CD4-positive, alpha-beta T cell treated with Interleukin-21 for 1 hour (primary cell): ENCODE measurements at regions not wholly inside any gene's neighbourhood (a gene's known extent, or its start where the extent isn't known, plus 50 kb on each side); places are given as distances from the start of the nearest gene placed in this dataset.

ENCODE experiments used
- DNase-seq: peaks from one replicate; pipeline ENCODE4 v3.0.0-alpha.2; 2020

DNA sequence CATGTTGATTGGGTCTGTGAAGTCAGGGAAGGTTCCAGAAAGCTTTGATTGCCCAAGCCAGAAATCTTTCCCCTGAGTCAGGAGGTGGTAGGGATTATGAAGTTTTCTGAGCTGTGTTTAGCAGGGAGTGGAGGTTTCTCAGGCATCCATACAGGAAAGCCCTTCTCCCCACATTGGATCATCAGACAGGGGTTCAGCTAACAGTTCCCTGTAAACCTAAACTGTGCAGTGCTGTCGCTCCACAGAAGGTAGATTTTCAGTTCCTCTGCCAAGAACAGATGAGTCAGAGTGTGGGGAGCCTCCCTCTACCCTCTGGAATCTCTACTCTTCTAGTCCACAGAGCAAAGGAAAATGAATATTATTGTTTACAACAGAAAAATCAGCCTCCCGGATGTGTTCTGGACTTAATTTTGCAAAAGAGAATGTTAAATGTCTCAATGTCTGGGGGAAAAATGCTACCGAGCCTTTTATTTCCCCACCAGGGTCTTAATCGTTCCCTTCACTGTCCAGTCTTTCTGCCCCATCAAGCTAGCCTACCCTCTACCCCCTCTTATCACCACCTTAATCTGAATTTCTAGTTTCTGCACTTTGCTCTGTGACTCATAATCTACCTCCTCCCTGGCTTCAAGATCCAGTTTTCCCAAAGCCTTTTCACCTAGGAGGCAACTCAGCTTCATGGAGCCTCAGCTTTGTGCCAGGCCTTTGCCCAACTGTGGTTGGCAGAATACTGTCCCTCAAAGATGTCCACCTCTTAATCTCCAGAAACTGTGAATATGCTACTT is 355.6 kb downstream of the PRDM2 start:
- no peak for DNase-seq

DNA sequence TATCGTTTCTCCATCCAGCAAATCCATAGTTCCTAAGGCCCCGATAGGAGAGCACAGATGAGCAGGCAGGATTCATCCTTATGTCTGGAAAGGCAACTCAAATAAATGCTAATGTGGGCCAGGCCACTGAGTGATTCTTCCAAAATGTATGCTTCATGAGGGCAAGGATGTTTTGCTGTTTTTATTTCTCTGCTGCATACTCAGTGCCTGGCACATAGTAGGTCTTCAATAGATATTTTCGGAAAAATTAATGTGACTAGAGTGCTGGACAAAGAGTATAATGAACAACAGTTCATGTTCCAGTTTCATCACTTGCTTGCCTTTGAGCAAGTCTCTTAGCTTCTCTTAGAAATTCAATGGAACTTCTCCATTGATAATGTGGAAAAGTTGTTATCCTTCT is 357.7 kb downstream of the PRDM2 start:
- no peak for DNase-seq

DNA sequence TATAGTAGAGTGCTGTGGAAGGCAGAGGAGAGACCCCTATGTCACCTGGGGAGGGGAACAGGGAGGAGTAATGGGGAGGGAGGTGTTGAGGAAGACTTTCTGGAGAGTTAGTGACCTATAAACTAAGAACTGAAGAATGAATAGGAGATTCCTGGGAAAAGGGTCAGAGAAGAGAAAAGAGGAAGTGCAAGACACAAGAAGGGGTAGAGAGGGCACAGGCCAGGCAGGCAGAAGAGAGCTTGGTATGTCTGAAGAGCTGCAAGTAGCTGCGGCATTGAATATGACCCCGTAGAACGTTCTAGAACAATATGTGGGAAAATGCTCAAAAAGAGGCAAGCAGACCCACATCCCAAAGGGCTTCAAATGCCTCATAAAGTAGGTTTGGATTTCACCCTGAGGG is 361.2 kb downstream of the PRDM2 start:
- DNase-seq = no peak

DNA sequence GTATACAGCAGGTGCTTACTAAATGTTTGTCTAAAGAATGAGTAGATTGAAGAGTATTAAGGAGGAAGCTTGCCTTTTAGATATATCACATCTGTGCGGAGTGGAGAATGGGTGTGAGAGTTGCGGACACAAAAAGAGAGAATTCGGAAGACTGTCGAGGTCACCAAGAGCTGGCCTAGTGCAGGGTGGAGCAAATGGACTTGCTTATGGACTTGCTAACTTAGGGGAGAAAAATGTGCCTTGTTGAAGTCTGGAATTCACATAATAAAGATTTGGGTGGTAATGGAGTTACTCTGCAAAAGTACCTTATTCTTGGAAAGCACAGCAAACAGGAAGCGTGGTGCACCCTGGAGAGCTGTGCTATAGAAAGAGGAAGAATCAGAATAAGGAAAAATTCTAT is 361.7 kb downstream of the PRDM2 start:
- no peak for DNase-seq

DNA sequence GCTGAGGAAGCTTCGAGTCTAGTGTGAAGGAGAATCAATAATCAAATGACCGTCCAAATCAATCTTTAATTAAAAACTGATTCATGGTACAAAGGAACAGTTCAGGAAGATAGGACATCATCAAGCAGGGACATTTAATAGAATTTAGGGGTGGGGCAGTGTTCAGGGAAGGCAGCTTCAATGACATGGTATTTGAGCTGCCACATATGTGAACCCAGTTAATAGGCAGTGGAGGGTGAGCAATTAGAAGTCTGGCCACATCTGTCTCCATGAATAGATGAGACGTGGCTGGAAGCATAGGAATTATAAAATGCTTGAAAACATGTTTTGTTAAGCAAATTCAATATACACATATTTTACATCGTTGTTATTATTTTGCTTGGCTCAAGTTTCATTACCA is 362.7 kb downstream of the PRDM2 start:
- DNase-seq = no peak

DNA sequence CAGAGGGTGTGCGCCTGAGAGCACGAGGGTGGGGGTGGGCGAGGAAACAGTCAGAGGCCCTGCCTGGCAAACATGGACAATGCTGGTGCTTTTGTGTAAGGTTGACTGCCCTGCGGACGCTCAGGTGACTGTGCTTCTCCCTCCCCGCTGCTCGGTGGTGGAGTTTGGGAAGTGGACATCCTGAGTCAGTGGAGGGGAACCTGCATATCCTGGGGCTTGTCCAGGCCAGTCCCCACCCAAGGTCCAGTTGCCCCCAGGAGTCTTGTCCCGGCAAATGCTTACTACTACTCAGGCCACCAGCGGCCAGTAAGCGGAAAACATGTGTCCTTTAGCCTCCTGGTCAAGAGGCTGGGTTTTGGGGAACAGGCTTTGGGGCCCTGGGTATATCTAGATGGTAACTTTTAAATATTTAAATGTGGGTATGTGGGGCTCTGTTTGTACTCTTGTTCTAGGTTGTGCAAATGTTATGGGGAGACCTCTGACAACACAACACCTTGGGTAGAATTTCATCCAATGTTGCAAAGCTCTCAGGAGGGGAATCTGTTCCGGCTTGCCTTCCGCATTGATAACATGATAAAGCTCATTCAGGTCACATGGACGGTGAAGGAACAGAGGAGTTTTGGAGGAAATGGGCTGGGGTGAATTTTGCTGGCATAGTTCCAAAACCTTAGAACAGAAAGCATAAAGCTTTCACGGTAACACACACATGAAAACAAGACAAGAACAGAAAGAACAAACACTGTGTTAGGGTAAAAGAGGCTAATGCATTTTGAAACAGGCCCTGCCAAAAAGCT is 364.9 kb downstream of the PRDM2 start:
- no peak for DNase-seq

DNA sequence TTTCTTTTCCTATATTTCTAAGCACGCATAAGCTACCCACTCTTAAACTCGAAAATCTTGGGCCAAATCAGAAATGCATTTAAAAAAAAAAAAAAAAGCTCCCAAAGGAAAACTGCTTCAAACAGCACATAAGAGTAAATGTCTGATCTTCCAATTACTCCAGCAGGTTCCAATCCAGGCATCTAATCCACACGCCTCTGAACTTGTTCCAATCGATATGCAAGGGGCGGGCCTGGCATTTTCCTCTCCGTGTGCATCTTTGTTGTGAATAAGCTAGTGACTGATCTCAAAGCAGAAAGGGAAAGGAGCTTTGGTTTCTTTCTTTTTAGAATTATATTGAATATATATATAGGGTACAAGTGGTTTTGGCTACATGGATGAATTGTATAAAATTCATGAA is 365.5 kb downstream of the PRDM2 start:
- no peak for DNase-seq

DNA sequence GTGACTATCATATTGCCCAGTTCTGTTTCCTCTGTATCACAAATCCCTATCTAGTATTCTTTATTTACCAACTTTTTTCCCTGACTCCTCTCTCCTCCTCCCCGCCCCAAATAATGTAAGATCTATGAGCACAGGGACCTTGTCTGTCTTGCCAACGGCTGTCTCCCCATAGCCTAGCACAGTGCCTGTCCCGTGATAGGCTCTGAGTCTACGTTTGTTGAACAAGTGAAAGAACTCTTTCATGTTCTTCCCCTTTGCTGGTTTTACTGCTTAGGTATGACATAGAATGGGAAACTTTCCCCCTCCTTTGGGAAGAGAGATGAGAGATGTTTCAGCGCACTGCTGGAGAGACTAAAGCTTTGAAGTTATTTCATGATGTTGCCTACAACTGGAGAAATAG is 367.0 kb downstream of the PRDM2 start:
- DNase-seq = no peak

DNA sequence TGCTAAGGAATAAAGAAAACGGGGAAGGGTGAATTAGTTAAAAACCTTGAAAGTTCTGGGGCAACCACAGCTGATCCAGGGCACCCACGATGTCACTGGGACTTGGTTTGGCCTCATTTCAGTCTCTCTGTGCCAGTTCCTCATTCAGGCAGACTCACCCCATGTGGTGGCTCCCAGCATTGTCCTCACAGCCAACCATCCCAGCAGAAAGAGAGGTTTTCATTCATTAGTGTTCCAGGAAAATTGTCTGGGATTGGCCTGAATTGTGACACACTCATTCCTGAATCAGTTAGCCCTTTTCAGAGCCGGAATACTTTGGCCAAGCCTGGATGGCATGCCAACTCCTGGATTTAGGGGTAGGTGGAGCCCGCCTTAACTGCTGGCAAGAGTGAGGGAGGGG is 367.7 kb downstream of the PRDM2 start:
- DNase-seq = no peak

DNA sequence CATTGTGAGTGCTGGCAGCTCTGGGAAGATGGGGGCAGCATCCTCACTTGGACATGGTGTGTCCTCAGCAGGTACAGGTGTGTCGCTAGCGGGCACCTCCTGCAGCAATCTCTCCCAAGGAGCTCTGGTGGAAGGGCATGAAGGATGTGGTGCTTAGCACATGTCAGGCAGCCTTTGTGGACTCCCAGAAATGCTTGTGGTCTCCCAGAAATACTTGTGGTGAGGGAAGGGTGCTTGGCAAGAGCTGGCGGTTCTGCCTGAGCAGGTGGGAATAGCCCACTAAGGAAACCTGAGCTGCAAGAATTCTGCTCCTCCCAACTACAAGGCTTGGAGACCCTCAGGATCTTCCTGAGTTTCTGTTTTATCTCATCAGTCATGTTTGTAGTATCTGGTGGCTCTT is 371.6 kb downstream of the PRDM2 start:
- no peak for DNase-seq

DNA sequence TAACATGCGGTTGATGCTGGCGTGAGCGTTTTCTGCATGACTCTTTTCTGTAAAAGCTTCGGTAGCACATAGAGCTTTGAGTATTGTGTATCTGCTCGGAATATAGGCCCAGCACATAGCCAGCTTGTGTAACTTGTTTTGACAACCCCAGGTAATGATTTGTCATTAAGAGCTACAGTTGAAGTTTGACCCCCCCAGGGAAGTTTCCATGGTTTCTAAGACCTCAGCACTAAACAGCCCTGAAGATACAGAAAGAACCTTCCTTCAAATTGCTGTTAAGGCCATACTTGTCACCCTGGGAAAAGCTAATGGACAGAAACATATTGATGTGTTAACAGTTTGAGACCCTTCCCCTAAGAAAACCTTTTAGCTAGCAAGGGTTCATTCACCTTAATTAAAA is 380.7 kb downstream of the PRDM2 start:
- DNase-seq = no peak

DNA sequence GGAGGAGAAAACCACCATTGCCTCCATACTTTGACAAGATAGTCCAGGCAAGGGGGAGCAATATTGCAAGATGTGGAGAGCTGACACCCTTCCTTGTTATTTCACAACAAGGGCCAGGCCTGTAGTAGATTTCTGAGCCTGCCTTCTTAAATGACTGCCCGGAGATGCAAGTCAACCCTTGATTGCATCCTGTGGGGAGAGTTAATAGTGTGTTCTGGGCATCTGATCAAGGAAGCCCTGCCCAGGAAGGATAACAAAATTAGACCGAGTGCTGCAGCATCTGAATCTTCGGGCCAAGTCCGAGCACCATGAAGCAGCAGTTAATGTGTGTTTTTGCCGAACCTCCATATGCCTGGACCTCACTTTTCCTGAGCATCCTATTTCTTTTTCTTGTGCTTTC is 382.3 kb downstream of the PRDM2 start:
- no peak for DNase-seq

DNA sequence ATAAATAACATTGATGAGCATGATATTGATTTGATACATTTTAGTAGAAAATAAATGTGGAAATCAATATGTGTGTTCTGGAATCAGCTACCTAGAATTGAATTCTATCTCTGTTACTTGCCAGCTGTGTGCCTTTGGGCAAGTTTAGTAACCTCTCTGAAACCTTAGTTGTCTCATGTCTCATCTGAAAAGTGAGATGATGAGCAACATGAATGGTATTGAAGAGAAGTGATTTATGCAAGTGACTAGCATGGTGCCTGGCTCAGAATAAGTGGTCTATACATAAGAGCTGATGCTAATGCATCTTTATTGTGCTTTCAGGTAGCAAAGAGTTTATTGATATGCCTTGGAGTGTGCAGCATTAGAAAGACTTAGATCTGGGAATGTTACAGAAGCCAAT is 383.3 kb downstream of the PRDM2 start:
- no peak for DNase-seq

DNA sequence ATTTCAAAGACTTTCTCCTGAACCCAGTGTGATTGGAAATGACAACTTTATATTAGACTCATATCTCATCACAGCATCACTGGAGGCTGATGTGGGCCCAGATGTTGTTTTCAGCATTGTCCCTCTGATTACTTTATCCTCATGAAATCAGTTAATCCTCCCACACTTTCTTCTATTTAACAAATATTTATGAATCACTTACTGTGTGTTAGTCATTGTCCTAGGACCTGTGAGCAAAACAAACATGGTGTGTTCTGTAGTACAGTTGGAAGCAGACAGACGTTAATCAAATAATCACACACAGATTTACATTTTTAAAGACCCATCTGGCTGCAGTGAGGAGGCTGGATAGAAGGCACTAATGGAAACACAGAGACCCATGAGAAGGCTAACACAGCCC is 383.7 kb downstream of the PRDM2 start:
- no peak for DNase-seq

DNA sequence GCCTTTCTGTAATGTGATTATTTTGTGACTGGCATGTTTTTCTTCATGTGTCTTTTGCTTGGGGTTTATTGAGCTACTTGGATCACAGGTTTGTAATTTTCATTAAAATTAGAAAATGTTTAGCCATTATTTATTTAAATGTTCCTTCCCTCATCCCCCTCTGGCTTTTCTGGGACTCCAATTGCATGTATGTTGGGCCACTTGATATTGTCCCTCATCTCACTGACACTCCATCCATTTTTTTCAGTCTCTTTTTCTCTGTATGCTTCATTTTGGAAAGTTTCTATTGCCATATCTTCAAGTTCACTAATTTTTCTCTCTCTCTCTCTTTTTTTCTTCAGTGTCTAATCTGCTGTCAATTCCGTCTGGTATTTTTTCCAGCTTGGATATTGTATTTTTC is 390.1 kb downstream of the PRDM2 start:
- DNase-seq = no peak

DNA sequence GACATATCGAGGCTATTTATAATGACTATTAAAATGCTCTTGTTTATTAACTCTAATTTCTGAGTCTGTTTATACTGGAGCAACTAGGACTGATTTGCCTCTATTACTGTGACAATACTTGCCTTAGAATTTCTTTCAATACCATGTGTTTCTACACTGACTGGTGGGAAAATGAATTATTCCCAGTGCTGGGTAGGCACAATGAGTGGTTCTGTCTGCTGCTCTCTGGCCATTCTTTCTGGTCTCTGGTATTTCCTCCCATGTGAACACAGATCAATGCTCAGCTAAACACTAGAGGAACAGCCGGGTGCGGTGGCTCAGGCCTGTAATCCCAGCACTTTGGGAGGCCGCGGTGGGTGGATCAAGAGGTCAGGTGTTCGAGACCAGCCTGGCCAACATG is 390.5 kb downstream of the PRDM2 start:
- no peak for DNase-seq

DNA sequence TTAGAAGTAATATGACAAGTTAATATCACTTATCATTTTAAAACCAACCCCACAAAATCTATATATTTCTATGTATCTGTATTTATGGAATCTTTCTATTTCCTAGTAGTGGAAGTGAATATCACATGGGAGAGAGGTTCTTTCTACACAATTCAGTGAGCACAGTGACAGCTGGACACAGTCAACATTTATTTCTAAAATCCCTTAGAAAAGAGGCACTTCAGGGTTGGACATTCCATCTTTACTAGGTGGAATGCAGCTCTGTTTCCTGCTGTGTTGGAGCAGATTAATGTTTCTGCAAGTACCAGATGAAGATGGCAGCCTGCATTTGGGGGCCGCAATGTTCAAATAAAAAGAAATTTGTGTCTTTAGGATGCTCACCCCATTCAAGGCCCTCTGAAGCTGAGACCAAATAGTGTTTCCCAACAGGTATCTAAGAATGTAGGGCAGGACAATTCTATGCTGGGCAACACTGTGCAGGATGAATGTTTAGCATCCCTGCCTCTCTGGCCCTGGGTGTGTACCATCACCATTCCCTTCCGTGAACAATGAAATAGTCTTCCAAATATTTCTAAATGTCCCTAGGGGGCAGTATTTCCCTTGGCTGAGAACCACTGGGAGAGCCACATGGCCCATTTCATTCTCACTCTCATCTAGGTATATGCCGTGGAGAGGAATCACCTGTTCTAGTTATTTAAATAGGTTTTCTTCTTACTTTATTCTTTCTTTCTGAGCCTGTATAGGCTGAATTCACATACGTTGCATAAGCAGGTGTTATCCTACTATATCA is 394.8 kb downstream of the PRDM2 start:
- DNase-seq = no peak

DNA sequence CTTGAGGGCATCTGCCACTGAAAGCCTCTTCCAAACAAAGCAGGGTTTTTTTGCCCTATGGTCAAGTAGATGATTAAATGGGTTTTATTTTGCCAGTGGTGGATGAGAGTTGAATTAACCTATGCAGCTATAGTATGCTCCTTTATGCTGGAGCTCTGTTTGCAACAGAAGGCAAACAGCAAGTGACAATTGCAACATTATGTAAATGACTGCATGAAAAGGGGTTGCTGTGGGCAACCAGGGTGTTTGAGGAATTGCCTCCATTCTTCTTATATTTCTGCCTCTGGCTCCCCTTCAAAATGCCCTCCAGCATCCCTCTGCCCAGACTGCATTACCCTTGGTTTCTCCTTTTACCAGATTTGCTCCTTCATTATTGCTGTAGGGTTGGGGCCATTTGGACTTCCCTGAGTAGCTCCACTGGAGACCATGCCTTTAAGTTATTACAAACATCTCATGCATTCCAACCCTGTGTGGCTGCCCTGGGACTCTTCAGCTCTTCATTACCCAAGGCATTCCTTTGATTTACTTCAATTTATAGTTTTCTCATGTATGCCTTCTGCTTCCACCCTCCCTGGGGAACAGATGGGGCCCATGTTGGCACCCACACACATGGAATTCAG is 398.4 kb downstream of the PRDM2 start:
- no peak for DNase-seq

DNA sequence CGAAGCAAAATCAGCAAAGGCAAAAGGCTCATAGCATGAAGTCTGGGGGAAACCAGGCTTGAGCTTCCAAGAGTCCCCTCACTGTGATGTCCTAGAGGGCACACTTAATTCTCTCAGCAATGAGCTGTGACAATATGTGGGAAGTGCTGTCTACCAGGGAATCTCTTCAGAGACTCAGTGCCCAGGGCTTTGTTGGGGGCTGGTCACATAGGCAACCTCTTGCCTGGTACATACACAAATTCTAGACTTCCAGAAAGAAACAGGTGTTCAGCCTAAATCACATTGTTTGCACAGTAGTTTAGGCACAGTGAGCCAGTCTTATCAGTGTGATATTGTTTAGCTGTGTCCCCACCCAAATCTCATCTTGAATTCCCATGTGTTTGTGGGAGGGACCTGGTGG is 400.5 kb downstream of the PRDM2 start:
- DNase-seq = no peak

DNA sequence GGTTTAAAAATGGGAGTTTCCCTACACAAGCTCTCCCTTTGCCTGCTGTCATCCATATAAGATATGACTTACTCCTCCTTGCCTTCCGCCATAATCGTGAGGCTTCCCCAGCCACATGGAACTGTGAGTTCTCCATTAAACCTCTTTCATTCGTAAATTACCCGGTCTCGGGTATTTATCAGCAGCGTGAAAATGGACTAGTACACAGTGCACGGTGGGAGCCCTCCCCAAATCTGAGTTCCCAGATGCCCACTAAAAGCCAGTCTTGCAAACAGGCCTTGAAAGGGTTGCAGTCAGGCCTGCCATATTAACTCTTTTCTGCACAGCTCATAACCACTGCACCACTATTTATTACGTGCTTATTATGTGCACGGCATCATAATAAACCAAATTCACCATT is 400.9 kb downstream of the PRDM2 start:
- DNase-seq = no peak

DNA sequence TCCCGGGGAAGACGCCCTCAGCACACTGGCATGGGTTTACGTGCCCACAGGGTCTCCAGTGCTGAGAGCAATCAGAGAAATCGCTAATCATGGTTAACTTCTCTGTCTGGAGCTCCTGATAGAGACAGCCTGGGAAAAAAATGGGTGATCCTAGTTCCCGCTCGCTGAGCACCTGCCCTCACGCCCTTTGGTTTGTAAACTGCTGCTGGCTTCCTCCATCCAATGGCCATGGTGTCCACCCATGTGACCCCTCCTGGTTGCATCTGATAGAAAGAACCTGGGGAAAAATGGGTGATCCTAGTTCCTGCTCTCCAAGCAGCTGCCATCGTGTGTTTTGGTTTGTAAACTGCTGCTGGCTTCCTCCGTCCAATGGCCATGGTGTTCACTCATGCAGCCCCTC is 402.2 kb downstream of the PRDM2 start:
- no peak for DNase-seq

DNA sequence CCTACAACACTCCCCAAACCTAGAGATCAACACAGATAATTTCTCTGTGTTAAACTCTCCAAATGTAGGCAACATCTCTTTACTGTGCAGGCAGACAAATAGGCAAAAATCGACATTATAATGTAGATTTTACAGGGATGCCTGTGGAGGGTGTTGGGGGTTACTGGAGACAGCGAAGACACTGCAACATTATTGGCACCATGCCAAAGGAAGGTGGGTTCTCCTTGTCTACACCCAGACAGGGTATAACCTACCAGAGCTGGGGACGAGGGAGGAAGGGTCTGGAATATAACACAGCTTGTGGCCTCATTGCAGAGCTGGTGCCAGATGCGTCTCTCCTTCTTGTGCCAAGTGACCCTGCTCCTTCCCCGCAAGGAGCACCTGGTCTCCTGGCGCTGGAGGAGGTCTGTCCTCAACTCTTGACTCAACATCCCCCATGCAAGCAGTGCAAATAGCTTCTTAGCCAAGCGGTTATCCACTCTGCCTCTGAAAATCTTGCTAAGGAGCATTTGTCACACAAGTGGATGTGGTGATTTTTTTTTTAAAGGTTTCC is 404.0 kb downstream of the PRDM2 start:
- no peak for DNase-seq

DNA sequence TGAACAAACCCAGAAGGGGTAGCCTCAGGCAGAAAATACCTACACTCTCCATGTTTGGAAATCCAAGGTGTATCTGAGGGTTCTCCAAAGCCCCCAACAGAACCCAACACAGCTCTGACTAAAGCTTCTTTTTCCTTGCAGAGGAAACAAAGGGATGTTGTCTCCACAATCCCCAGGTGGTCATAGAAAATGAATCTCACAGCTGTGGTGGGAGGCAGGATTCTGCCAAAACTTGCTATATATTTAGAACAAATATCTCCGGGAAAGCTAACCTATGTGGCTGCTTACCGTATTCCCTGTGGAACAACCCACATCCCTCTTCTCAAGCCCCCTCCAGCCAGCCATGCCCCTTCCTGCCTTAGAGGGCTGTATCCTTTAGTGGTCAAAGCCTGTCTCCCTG is 406.1 kb downstream of the PRDM2 start:
- DNase-seq = no peak
